SK-N-SH treated with all-trans-retinoic acid at 6 μM for 48 hours (cell line): ENCODE measurements at regions not wholly inside any gene's neighbourhood (a gene's known extent, or its start where the extent isn't known, plus 50 kb on each side); places are given as distances from the start of the nearest gene placed in this dataset.

Source experiments
- ARNTL ChIP-seq: fragments of 450-650 bp; formaldehyde crosslinking; IDR thresholded peaks from 2 replicates; pipeline ENCODE4 v1.5.0; 2020; ENCODE audit warnings: low read depth, mild to moderate bottlenecking, moderate library complexity, borderline replicate concordance
- ESRRG ChIP-seq: fragments of 250-450 bp; sonication (Bioruptor Pico); IDR thresholded peaks from 2 replicates; pipeline ENCODE4 v1.6.1; 2021; ENCODE audit warnings: mild to moderate bottlenecking
- ISL1 ChIP-seq: fragments of 250-450 bp; sonication (Bioruptor Pico); IDR thresholded peaks from 2 replicates; pipeline ENCODE4 v2.1.2; 2022; ENCODE audit warnings: mild to moderate bottlenecking, moderate library complexity
- PATZ1 ChIP-seq: fragments of 250-450 bp; sonication (Bioruptor Pico); IDR thresholded peaks from 2 replicates; pipeline ENCODE4 v1.8.0; 2020; ENCODE audit warnings: mild to moderate bottlenecking, moderate library complexity, borderline replicate concordance
- POU6F1 ChIP-seq: fragments of 250-450 bp; sonication (Bioruptor Pico); IDR thresholded peaks from 2 replicates; pipeline ENCODE4 v1.8.0; 2021; ENCODE audit warnings: low read depth, mild to moderate bottlenecking, moderate library complexity, borderline replicate concordance
- PPARA ChIP-seq: fragments of 250-450 bp; sonication (Bioruptor Pico); IDR thresholded peaks from 2 replicates; pipeline ENCODE4 v1.5.0; 2020; ENCODE audit warnings: mild to moderate bottlenecking, borderline replicate concordance
- SNAI2 ChIP-seq: fragments of 250-450 bp; sonication (Bioruptor Pico); IDR thresholded peaks from 2 replicates; pipeline ENCODE4 v1.5.0; 2020; ENCODE audit warnings: mild to moderate bottlenecking, moderate library complexity
- ZFP3 ChIP-seq: fragments of 250-450 bp; sonication (Bioruptor Pico); IDR thresholded peaks from 2 replicates; pipeline ENCODE4 v1.5.0; 2020; ENCODE audit warnings: mild to moderate bottlenecking, moderate library complexity
- ZFP30 ChIP-seq: fragments of 450-650 bp; formaldehyde crosslinking; IDR thresholded peaks from 2 replicates; pipeline ENCODE4 v1.5.0; 2022; ENCODE audit warnings: mild to moderate bottlenecking, moderate library complexity
- ZNF565 ChIP-seq: fragments of 450-650 bp; formaldehyde crosslinking; conservative IDR thresholded peaks from 2 replicates; pipeline ENCODE4 v1.5.0; 2020; ENCODE audit warnings: low read depth, mild to moderate bottlenecking, moderate library complexity
- ZNF70 ChIP-seq: fragments of 450-650 bp; formaldehyde crosslinking; IDR thresholded peaks from 2 replicates; pipeline ENCODE4 v1.5.0; 2020; ENCODE audit warnings: mild to moderate bottlenecking, moderate library complexity
- ZNF8 ChIP-seq: fragments of 450-650 bp; formaldehyde crosslinking; IDR thresholded peaks from 2 replicates; pipeline ENCODE4 v1.5.0; 2020; ENCODE audit warnings: mild to moderate bottlenecking, moderate library complexity

- no peak for TF ChIP-seq PATZ1 (CRISPR knock-in tag)
- no peak for TF ChIP-seq ZFP3 (CRISPR knock-in tag)
- no peak for TF ChIP-seq ISL1 (CRISPR knock-in tag)
- no peak for TF ChIP-seq PPARA (CRISPR knock-in tag)
- no peak for TF ChIP-seq ARNTL (CRISPR knock-in tag)
- no peak for TF ChIP-seq ESRRG (CRISPR knock-in tag)
- TF ChIP-seq POU6F1 (CRISPR knock-in tag): no peak
- TF ChIP-seq ZNF565 (CRISPR knock-in tag): no peak
- no peak for TF ChIP-seq SNAI2 (CRISPR knock-in tag)
- no peak for TF ChIP-seq ZFP30 (CRISPR knock-in tag)
- TF ChIP-seq ZNF70 (CRISPR knock-in tag): no peak
- no peak for TF ChIP-seq ZNF8 (CRISPR knock-in tag)
Measured at GRCh38 chr4:133996431-133997121, 205.0 kb downstream of the PABPC4L start.
